GM13976 (cell line): ENCODE measurements at regions not wholly inside any gene's neighbourhood (a gene's known extent, or its start where the extent isn't known, plus 50 kb on each side); places are given as distances from the start of the nearest gene placed in this dataset.

Source experiments
- DNase-seq: peaks from one replicate; pipeline ENCODE4 v3.0.0; 2012; ENCODE audit warnings: low spot score
- in situ Hi-C: fragments of 300-500 bp; cut with MboI; formaldehyde crosslinking; loops from one replicate; pipeline ENCODE4 v1.12.0; 2022; ENCODE audit warnings: low sequenced_read_pairs, mixed read lengths, inconsistent platforms; ENCODE audit not compliant: unreplicated experiment
- TF ChIP-seq, protein P1 (sequence below): IDR thresholded peaks from 2 replicates; pipeline ENCODE4 v1.5.1; 2012; ENCODE audit warnings: borderline replicate concordance, mild to moderate bottlenecking; ENCODE audit not compliant: insufficient read depth; ENCODE audit errors: extremely low read depth, missing control alignments, control extremely low read depth

DNA sequence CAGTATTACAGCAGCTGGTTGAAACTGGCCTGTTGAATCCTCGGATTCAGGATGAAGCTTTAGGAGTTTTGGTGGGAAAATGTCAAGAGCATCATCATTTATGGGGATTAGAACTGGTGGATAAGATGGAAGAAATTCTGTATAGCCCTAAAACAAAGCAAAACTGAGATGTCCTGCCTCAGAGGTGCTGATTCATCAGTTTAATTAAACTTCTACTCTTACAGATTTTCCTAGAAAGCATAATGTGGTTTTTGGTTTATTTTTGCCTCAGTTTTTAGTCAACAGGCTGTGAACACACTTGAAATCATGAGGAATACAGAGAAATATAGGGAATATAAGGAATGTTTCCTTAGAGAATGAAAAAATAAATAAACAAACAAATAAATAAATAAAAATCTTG is 228.7 kb upstream of the POU3F2 start:
- TF ChIP-seq, protein P1, sequence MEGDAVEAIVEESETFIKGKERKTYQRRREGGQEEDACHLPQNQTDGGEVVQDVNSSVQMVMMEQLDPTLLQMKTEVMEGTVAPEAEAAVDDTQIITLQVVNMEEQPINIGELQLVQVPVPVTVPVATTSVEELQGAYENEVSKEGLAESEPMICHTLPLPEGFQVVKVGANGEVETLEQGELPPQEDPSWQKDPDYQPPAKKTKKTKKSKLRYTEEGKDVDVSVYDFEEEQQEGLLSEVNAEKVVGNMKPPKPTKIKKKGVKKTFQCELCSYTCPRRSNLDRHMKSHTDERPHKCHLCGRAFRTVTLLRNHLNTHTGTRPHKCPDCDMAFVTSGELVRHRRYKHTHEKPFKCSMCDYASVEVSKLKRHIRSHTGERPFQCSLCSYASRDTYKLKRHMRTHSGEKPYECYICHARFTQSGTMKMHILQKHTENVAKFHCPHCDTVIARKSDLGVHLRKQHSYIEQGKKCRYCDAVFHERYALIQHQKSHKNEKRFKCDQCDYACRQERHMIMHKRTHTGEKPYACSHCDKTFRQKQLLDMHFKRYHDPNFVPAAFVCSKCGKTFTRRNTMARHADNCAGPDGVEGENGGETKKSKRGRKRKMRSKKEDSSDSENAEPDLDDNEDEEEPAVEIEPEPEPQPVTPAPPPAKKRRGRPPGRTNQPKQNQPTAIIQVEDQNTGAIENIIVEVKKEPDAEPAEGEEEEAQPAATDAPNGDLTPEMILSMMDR, result no peak
- in situ Hi-C loops, result no loop called here
- no peak for DNase-seq

DNA sequence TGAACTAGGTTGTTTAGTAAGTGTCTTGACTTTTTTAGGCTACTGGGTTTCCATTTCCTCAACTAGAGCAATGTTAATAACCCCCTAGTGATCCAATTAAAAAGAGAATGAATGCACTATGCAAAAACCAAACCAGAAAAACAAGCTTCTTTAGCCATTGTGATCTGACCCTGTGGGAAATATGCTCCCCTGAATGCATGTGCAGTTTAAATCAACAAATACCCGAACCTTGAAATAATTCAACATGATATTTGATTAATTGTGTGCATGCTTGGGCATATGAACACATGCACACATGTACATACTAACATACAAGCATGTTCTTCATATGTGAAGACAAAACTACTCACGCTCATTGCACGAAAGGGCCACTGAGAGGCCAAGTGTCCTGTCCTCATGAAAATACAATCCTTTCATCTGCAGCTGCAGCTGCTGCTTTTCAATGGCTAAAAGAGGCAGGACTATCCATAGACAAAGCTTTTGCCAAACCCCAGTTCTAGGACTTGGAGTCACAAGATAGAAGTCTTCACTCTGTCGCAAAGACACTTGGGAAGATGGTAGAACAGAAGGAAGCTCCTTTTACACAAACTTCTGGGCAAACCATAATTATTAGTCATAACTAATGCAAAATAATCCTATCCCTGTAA is 207.1 kb upstream of the POU3F2 start:
- in situ Hi-C loops, result no loop called here
- TF ChIP-seq, protein P1, result no peak
- no peak for DNase-seq

DNA sequence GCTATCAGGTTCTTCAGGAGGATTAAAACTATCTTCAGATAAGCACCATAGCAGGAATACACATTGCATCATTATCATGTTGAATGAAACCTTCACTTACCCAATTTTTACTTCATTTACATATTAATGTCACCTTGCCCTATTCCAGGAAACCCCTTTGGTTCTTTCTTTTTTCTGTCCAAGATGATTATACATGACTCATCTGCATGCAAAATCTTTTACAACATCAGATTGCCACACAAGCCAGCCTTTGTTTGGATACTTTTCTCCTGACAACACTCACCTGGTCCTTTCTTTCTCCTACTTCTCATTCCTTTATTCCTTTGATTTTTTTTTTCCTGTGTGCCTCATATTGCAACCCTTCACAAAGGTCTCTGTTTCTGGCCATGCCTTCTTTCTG is 200.5 kb upstream of the POU3F2 start:
- in situ Hi-C loops, result no loop called here
- no peak for DNase-seq
- TF ChIP-seq, protein P1, result no peak

DNA sequence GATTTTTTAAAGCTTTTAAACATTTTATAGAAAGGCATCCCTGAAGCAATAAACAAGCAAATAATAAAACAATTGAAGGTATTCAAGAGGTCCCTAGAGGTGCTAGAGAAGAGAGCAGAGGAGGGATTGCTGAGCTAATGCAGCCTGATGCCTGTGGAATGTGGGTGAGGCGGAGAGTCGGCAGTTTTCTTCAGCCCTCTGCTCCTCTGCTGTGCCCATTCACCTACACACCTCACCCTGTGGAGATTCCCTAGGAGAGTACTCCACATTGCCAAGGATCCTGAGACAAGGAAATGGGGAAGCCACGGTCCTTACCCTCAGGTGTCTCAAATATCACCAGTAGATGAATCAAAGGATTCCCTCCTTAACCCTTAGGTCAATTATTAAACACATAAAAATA is 199.8 kb upstream of the POU3F2 start:
- DNase-seq, result no peak
- in situ Hi-C loops, result no loop called here
- TF ChIP-seq, protein P1, result no peak

DNA sequence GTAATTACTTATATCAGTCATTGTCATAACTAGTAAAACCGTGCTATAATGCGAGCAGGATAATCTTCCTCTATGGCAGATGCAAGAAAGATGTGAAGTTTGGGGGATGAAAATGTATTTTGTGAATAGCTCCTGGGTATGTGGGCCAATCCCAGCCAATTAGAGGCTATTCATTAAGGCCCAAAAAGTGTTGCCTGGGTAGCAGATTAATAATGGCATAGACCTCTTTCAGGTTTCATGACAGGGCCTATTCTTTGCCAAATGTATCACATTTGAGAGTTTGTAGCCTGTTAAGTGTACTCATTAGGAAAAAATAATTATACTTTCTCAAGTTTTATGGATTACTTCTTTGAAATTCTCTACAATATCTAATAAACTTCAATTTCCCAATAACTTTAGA is 199.2 kb upstream of the POU3F2 start:
- in situ Hi-C loops, result no loop called here
- TF ChIP-seq, protein P1, result no peak
- DNase-seq, result no peak

DNA sequence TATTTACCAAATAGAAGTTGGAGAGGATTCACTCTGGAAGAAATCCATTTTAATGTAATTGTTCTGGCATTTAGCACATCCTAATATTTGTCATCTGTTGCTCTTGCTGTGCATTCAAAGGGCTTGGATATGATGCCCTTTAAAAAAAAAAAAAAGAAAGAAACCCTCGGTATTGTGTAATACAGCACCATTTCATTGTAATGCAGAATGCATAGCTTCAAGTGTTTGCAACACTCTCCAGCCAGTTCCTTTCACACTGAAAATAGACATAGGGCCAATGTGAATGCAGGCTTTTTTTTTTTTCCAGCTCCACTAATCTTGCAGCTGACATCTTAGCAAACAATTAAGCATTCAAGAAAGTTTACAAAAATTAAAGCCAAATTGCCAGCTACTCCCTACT is 197.4 kb upstream of the POU3F2 start:
- in situ Hi-C loops, result no loop called here
- TF ChIP-seq, protein P1, result no peak
- no peak for DNase-seq
